ENCODE measurements at regions not wholly inside any gene's neighbourhood (a gene's known extent, or its start where the extent isn't known, plus 50 kb on each side); places are given as distances from the start of the nearest gene placed in this dataset.
A peak's percentile ranks its signal among the peaks of the same experiment; 100 is the strongest.

GRCh38 chr9:13501018-13501417, 221.5 kb upstream of the MPDZ start:
- no peak for DNase-seq
- intact Hi-C loops (cut with DNase I) = no loop called here

GRCh38 chr9:13500034-13500433, 220.5 kb upstream of the MPDZ start:
- no peak for DNase-seq
- intact Hi-C loops (cut with DNase I) = no loop called here

- intact Hi-C loops (cut with DNase I) = no loop called here
- no peak for DNase-seq
Measured at GRCh38 chr9:13493697-13494096, 214.2 kb upstream of the MPDZ start.

GRCh38 chr9:13491493-13492424, 212.3 kb upstream of the MPDZ start:
- intact Hi-C loops (cut with DNase I) = no loop called here
- no peak for DNase-seq

GRCh38 chr9:13491138-13491492, 211.6 kb upstream of the MPDZ start:
- DNase-seq = no peak
- intact Hi-C loops (cut with DNase I) = no loop called here

GRCh38 chr9:13487936-13488335, 208.4 kb upstream of the MPDZ start:
- intact Hi-C loops (cut with DNase I) = no loop called here
- DNase-seq = no peak

- intact Hi-C loops (cut with DNase I) = no loop called here
- no peak for DNase-seq
Measured at GRCh38 chr9:13487498-13487897, 208.0 kb upstream of the MPDZ start.

GRCh38 chr9:13487071-13487470, 207.6 kb upstream of the MPDZ start:
- intact Hi-C loops (cut with DNase I) = no loop called here
- DNase-seq = no peak

- intact Hi-C loops (cut with DNase I) = no loop called here
- no peak for DNase-seq
Measured at GRCh38 chr9:13485068-13485596, 205.6 kb upstream of the MPDZ start.

- no peak for DNase-seq
- intact Hi-C loops (cut with DNase I) = no loop called here
Measured at GRCh38 chr9:13484186-13484585, 204.7 kb upstream of the MPDZ start.

GRCh38 chr9:13481274-13481673, 201.8 kb upstream of the MPDZ start:
- intact Hi-C loops (cut with DNase I) = no loop called here
- no peak for DNase-seq

GRCh38 chr9:13480693-13481092, 201.2 kb upstream of the MPDZ start:
- intact Hi-C loops (cut with DNase I) = no loop called here
- DNase-seq = peak in 4 of 42 donors; percentile 2 to 41 (median 8)

- no peak for DNase-seq
- intact Hi-C loops (cut with DNase I) = no loop called here
Measured at GRCh38 chr9:13479096-13479495, 199.6 kb upstream of the MPDZ start.

- intact Hi-C loops (cut with DNase I) = no loop called here
- DNase-seq = no peak
Measured at GRCh38 chr9:13478639-13479038, 199.1 kb upstream of the MPDZ start.

- intact Hi-C loops (cut with DNase I) = no loop called here
- DNase-seq = no peak
Measured at GRCh38 chr9:13478160-13478559, 198.7 kb upstream of the MPDZ start.

- intact Hi-C loops (cut with DNase I) = no loop called here
- no peak for DNase-seq
Measured at GRCh38 chr9:13470836-13471235, 191.3 kb upstream of the MPDZ start.

GRCh38 chr9:13467157-13467556, 187.7 kb upstream of the MPDZ start:
- intact Hi-C loops (cut with DNase I) = no loop called here
- no peak for DNase-seq

- no peak for DNase-seq
- intact Hi-C loops (cut with DNase I) = no loop called here
Measured at GRCh38 chr9:13461414-13461991, 182.0 kb upstream of the MPDZ start.

- no peak for DNase-seq
- intact Hi-C loops (cut with DNase I) = no loop called here
Measured at GRCh38 chr9:13459071-13459470, 179.6 kb upstream of the MPDZ start.

- no peak for DNase-seq
- intact Hi-C loops (cut with DNase I) = no loop called here
Measured at GRCh38 chr9:13457795-13458194, 178.3 kb upstream of the MPDZ start.

- intact Hi-C loops (cut with DNase I) = no loop called here
- DNase-seq = peak in 10 of 42 donors; percentile 10 to 68 (median 39)
Measured at GRCh38 chr9:13450723-13451122, 171.2 kb upstream of the MPDZ start.

Measured in head of caudate nucleus (tissue), 42 donors.